Frontal cortex (tissue), 3 donors: ENCODE measurements at regions not wholly inside any gene's neighbourhood (a gene's known extent, or its start where the extent isn't known, plus 50 kb on each side); places are given as distances from the start of the nearest gene placed in this dataset.

Experiments used
- DNase-seq, 2 donors: peaks; one replicate each; pipeline ENCODE4 v3.0.0; 2012; ENCODE audit warnings: low spot score in 2 of 2
- FAIRE-seq: peaks from 2 replicates; lab custom pipeline; 2012; peaks lifted over from hg19 to GRCh38; lab: Jason Lieb, UNC
- donor health status: control.
- donor health status: control.
- donor health status: control.

- FAIRE-seq, result no peak
- DNase-seq, result no peak
Observed at GRCh38 chr4:13970349-13970748, 342.8 kb upstream of the BOD1L1 start.

GRCh38 chr4:13977746-13978145, 350.2 kb upstream of the BOD1L1 start:
- no peak for DNase-seq
- no peak for FAIRE-seq

GRCh38 chr4:13980317-13981310, 353.1 kb upstream of the BOD1L1 start:
- FAIRE-seq, result no peak

GRCh38 chr4:13981499-13981898, 354.0 kb upstream of the BOD1L1 start:
- FAIRE-seq (no peak), DNase-seq (no peak)

More at GRCh38 chr4:13980317-13981310, 353.1 kb upstream of the BOD1L1 start:
- DNase-seq, result no peak

- DNase-seq (no peak), FAIRE-seq (no peak)
Observed at GRCh38 chr4:13982010-13982409, 354.5 kb upstream of the BOD1L1 start.

GRCh38 chr4:13983189-13983790, 355.8 kb upstream of the BOD1L1 start:
- DNase-seq, result no peak
- no peak for FAIRE-seq

GRCh38 chr4:13984991-13985800, 357.7 kb upstream of the BOD1L1 start:
- FAIRE-seq (no peak), DNase-seq (no peak)

- FAIRE-seq (no peak), DNase-seq (no peak)
Observed at GRCh38 chr4:13985837-13986236, 358.3 kb upstream of the BOD1L1 start.

GRCh38 chr4:13986548-13986947, 359.0 kb upstream of the BOD1L1 start:
- FAIRE-seq (no peak), DNase-seq (no peak)

GRCh38 chr4:13988353-13989305, 361.1 kb upstream of the BOD1L1 start:
- DNase-seq, result no peak
- no peak for FAIRE-seq

- DNase-seq (no peak), FAIRE-seq (no peak)
Observed at GRCh38 chr4:13989501-13989900, 362.0 kb upstream of the BOD1L1 start.

- FAIRE-seq, result no peak
- no peak for DNase-seq
Observed at GRCh38 chr4:13990596-13991589, 363.4 kb upstream of the BOD1L1 start.

- no peak for DNase-seq
- FAIRE-seq, result no peak
Observed at GRCh38 chr4:13992041-13992440, 364.5 kb upstream of the BOD1L1 start.

- FAIRE-seq, result no peak
- DNase-seq, result no peak
Observed at GRCh38 chr4:13992975-13993520, 365.5 kb upstream of the BOD1L1 start.

GRCh38 chr4:13994016-13994415, 366.5 kb upstream of the BOD1L1 start:
- FAIRE-seq (no peak), DNase-seq (no peak)

- FAIRE-seq, result no peak
- no peak for DNase-seq
Observed at GRCh38 chr4:13998850-13999445, 371.4 kb upstream of the BOD1L1 start.

- no peak for FAIRE-seq
- DNase-seq, result no peak
Observed at GRCh38 chr4:14000091-14000814, 372.7 kb upstream of the BOD1L1 start.
